RWPE2 (cell line): ENCODE measurements at regions not wholly inside any gene's neighbourhood (a gene's known extent, or its start where the extent isn't known, plus 50 kb on each side); places are given as distances from the start of the nearest gene placed in this dataset.
A peak's percentile ranks its signal among the peaks of the same experiment; 100 is the strongest.

Experiments
- ATAC-seq: fragments of 200-7000 bp; cut with Tn5 transposase; 3 replicates; pipeline ENCODE4 v1.9.1; 2021; ENCODE audit warnings: low read depth
- DNase-seq: peaks from one replicate; pipeline ENCODE4 v3.0.0-alpha.2; 2020; ENCODE audit warnings: low spot score
- H3K27ac ChIP-seq: fragments of 450-650 bp; 2 replicates; pipeline ENCODE4 v1.5.1; 2017; ENCODE audit warnings: mild to moderate bottlenecking; ENCODE audit not compliant: poor library complexity, severe bottlenecking
- H3K27me3 ChIP-seq: fragments of 250-450 bp; sonication (Bioruptor Pico); 2 replicates; pipeline ENCODE4 v1.5.1; 2021; ENCODE audit warnings: mild to moderate bottlenecking, moderate library complexity; ENCODE audit not compliant: insufficient read depth, poor library complexity, severe bottlenecking
- H3K36me3 ChIP-seq: fragments of 250-450 bp; sonication (Bioruptor Pico); 2 replicates; pipeline ENCODE4 v1.5.1; 2020; ENCODE audit warnings: low read depth, mild to moderate bottlenecking, moderate library complexity
- H3K4me1 ChIP-seq: fragments of 250-450 bp; sonication (Bioruptor Pico); 2 replicates; pipeline ENCODE4 v1.5.1; 2021; ENCODE audit warnings: mild to moderate bottlenecking, moderate library complexity; ENCODE audit not compliant: insufficient read depth, poor library complexity, severe bottlenecking
- H3K4me3 ChIP-seq: fragments of 250-450 bp; sonication (Bioruptor Pico); 2 replicates; pipeline ENCODE4 v1.5.1; 2021; ENCODE audit warnings: mild to moderate bottlenecking, moderate library complexity; ENCODE audit not compliant: severe bottlenecking
- H3K9me3 ChIP-seq: fragments of 250-450 bp; sonication (Bioruptor Pico); 2 replicates; pipeline ENCODE4 v1.5.1; 2021; ENCODE audit warnings: mild to moderate bottlenecking, moderate library complexity; ENCODE audit not compliant: severe bottlenecking
- CTCF ChIP-seq: fragments of 450-650 bp; IDR thresholded peaks from one replicate; pipeline ENCODE4 v1.5.1; 2017; ENCODE audit warnings: mild to moderate bottlenecking, moderate library complexity; ENCODE audit not compliant: poor library complexity, severe bottlenecking

- ATAC-seq = no peak
- H3K4me3 ChIP-seq = no peak overlapping the region
These were observed 278.6 kb downstream of the ADGRA3 start for GRCh38 chr4:22237155-22237751.

GRCh38 chr4:22235698-22236097 lies 280.2 kb downstream of the ADGRA3 start:
- Histone ChIP-seq H3K4me3 (no peak overlapping the region), H3K4me1 (no peaks in the 10 kb centered on the region), H3K9me3 (no peaks in the 10 kb centered on the region), H3K36me3 (no peaks in the 10 kb centered on the region), H3K27ac (no peak overlapping the region), H3K27me3 (no peaks in the 10 kb centered on the region)
- no peak for TF ChIP-seq CTCF
- DNase-seq (no peak), ATAC-seq (no peak)

More at GRCh38 chr4:22237155-22237751, 278.6 kb downstream of the ADGRA3 start:
- Histone ChIP-seq H3K4me1 (no peaks in the 10 kb centered on the region), H3K27ac (no peak overlapping the region), H3K36me3 (no peaks in the 10 kb centered on the region), H3K9me3 (no peaks in the 10 kb centered on the region), H3K27me3 (no peaks in the 10 kb centered on the region)
- DNase-seq = no peak
- TF ChIP-seq CTCF = peak; percentile 32

GRCh38 chr4:22233230-22233629 lies 282.6 kb downstream of the ADGRA3 start:
- ATAC-seq = no peak
- no peak for TF ChIP-seq CTCF
- Histone ChIP-seq H3K9me3 (no peaks in the 10 kb centered on the region), H3K4me3 (no peak overlapping the region), H3K27me3 (no peaks in the 10 kb centered on the region), H3K4me1 (no peaks in the 10 kb centered on the region), H3K27ac (no peak overlapping the region), H3K36me3 (no peaks in the 10 kb centered on the region)
- no peak for DNase-seq

GRCh38 chr4:22220965-22221364 lies 272.4 kb upstream of the KCNIP4 start:
- no peak overlapping the region for H3K4me3 ChIP-seq
- no peaks in the 10 kb centered on the region for H3K4me1 ChIP-seq
- no peaks in the 10 kb centered on the region for H3K27me3 ChIP-seq
- no peak for ATAC-seq
- no peaks in the 10 kb centered on the region for H3K36me3 ChIP-seq
- H3K9me3 ChIP-seq = no peaks in the 10 kb centered on the region
- no peak overlapping the region for H3K27ac ChIP-seq
- TF ChIP-seq CTCF = no peak
- no peak for DNase-seq

- DNase-seq = no peak
- H3K36me3 ChIP-seq = no peaks in the 10 kb centered on the region
- TF ChIP-seq CTCF = no peak
These were observed 268.9 kb upstream of the KCNIP4 start for GRCh38 chr4:22217480-22217879.

More at GRCh38 chr4:22217480-22217879, 268.9 kb upstream of the KCNIP4 start:
- no peak overlapping the region for H3K27ac ChIP-seq
- H3K4me1 ChIP-seq = no peaks in the 10 kb centered on the region
- no peaks in the 10 kb centered on the region for H3K9me3 ChIP-seq
- H3K4me3 ChIP-seq = no peak overlapping the region
- ATAC-seq = no peak
- peaks cover 9% of the 10 kb centered on the region for H3K27me3 ChIP-seq
